ENCODE measurements at regions not wholly inside any gene's neighbourhood (a gene's known extent, or its start where the extent isn't known, plus 50 kb on each side); places are given as distances from the start of the nearest gene placed in this dataset.

DNA sequence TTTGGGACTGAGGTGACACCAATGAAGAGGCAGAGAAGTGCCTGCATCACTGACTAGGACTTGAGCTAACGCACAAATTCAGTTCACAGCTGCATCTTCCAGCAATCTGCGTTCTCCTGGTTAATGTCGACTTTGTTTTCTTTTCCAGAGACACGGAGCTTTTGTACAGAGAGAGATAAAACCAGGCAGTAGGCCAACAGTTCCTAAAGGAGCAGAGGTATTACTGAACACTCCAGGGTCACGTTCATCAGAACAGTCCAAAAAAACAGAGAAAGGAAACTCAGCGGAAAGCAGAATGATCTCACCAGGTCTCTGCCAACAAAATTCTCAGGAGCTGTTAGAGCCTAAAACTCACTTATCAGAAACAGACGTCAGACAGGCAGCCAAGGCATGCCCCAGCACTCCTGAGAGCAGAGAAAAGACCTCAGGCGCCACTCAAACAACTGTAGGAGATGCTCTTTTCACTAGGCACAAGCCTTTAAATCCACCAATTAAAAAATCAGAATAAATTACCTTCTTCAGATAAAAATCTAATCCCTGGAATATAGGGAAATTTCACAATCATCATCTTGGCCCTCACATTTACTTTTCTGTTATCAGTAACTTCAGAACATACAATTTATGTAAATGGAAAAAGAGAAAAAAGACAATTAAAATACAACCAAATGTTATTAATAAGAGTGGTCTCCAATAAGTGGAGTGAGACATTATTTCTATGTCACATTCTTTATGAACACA lies 95.9 kb upstream of the SPTBN1 start:
- no peak for DNase-seq

DNA sequence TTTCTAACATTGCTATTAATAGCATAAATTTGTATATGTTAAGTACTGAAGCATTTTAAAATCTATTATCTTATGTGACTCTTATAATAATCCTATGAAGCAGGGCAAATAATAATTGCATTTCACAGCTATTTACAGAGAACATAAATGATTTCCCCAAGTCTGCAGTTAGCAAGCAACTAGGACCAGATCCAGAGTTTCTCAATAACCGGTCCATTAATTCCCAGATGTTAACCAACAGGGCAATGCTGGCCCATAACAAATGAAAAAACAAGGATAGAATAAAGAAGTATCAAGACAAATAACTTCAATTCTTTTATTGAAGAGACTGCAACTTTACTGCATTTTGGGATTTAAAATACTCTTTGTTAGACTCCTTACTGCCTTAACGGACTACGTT lies 91.7 kb upstream of the SPTBN1 start:
- no peak for DNase-seq

DNA sequence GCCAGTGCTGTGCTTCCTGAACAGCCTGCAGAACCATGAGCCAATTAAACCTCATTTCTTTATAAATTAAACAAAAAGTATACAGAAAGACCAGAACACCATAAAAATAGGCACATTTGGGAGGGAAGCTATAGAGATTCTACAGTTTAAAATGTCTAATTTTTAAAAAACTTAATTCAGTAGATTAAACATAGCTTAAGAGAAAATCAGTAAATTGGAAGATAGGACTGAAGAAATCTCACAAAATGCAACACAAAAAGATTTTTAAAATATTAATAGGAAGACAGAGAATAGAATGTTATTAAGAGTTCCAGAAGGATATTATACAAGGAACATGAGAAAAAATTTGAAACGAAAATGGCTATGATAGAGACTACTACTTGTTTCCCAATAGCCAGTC lies 90.5 kb upstream of the SPTBN1 start:
- no peak for DNase-seq

DNA sequence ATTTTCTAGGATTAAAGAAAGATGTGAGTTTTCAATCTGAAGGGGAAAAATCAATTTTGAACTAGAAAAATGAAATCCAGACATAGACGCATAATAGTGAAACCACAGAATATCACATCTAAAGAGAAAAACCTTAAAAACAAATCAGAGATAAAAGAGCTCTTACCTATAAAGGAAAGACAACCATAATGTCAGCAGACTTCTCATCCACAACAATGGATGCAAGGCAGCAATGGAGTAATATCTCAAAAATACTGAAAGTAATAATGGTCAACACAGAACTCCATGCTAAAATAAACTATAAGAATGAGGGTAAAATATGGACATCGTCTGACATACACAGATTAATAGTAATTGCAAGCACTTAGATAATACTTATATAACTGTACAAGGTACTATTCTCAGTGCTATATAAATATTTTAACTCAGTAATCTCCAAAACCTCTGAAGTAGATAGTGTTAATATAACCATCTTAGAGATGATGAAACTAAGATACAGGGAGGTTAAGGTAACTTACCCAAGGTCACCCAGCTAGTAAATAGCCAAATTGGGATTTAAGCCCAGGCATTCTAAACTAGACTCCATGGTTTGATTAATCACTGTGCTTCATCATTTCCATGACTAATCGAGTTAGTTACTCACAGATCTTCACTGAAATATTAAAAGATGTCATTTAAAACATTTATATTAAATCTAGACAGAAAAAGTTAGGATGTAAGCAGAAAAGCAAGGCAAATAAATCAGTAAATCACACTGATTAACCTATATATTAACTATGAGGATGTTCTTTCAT lies 89.4 kb upstream of the SPTBN1 start:
- DNase-seq = no peak

DNA sequence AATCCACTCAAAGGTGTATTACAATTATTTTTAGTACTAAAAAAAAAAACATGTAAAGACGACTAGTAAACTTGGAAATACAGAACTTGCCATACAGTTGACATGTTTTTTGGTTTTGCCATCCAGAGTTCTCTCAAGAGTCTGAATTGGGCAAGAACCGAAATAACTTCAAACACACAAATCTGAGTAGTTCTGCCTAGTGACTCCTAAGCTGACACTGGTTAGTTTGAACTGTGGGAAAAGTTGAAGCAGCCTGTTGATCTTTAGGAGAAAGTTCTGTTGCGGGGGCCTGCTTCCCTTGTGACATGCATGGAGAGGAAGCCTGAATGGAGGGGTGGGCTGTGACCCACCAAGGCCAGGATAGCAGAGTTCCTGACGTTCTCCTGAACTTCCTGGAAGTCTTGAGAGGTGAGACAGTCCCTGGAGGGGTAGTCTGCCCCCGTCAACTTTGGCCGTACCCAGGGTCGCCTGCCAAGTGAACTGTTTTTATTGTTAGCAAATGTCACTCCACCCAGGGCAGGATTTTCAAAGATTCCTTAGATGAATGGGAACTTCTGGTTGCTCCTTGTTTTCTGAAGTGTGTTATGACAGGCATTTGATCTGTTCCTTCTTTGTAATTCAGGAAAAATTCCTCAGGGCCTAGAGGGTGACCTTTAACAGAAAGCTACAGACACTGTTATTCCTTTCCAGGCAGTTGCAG lies 85.6 kb upstream of the SPTBN1 start:
- DNase-seq = no peak

DNA sequence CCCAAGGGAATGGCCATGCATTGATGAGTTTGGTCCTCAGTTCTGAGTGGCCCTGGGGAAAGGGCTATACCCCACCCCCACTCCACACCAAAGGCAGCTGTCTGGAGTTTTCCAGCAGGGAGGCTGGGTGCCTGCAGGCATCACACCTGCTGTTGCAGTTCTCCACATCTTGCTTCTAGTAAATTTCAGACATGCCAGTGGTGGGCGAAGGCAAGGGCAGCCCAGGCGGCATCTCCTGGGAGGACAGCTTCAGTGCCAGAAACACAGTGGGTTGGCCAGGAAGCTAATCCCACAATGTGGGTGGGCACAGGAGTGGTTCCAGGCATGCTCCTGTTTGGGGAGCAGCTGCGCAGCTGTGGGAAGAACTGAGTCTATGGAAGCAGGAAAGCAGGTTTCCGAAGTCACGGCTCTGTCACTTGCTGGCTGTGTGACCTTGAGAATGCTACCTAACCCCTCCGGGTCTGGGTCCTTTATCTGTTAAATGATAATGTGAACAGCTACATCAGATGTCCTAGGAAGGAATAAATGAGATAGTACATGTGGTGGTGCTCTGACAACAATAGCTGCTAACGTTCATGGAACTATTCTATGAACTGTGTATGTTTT lies 84.6 kb upstream of the SPTBN1 start:
- DNase-seq = no peak

DNA sequence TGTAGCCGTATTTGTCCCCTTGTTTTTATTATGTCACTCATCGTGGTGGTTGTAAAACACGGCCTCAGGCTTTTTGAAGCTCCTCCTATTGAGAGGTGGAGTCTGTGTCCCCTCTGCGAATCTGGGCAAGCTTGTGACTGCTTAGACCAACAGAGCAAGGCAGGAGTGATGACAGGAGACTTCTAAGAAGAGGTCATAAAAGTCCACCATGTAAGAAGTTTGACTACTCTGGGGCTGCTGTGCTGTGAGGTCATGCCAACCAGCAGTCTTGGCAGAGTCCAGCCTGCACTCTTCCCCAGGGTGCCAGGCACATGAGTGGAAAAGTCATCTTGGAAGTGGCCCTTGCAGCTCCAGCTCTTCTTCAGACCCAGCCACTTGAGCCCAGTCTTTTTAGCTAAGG lies 83.8 kb upstream of the SPTBN1 start:
- no peak for DNase-seq

DNA sequence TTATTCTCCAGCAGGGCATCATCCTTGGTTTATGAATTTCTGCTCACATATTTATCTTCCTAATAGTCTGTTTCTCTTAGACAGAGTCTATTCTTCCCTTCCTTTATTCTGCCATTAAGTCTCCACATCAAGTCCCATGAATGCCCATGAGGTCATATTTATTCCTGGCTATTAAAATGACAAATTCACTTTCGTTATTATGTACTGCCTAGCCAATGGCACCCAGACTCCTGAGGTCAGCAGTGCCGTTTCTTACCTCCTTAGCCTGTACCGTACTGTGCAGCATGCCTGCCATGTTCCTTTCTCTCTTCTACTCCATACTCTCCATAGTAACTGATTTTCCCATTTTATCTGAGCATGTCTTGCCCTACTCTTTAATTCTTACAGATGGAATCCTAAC lies 82.3 kb upstream of the SPTBN1 start:
- DNase-seq = no peak

DNA sequence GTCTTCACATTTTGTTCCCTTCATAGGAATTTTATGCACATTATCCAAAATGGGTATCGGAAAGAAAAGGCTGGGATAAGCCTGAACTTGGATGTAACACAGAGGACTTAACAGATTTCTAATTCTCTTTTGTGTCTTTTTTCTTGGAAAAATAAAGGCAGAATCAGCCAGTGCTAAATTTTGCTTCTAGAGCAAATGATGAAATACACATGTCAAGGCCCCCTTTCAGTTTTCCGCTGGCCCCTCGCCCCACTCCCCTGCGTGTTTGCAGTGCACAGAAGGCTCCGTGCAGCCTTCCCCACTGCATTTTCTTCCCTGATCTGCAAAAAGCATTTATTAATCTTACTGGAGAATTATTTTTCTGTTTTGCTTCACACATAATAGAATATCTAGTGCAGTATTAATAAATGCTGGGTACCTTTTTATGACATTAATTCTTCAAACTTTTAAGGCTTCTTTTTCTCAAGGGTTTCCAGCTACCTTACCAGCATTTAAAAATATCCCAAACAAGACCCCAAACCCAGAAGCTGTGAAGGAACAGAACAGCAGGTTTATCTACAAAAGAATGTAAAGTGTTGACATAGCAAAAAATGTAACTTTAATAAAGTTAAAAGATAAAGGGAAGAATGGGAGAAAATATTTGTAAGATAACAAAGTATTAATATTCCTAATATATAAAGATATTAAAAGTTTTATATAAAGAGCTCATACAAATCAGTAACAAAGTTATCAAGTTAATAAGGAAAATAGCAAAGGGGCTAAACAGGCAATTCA lies 81.3 kb upstream of the SPTBN1 start:
- no peak for DNase-seq

DNA sequence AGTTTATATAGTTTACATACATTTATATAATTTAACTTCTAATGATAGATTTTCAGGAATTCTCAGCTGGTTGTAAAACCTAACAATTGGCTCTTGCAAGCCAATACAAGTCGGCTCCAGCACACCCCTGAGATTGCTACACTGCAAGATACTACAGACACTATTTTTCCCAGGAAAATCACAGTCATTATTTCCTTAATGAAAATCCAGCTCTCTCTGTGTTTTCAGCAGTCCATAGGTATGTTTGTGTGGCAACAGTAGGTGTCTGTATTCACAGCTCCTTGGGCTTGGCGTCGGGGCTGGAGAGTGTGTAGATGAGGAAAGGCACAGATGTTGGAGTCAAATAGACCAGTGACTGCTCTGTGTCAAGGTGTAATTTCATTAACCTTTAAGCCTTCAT lies 78.7 kb upstream of the SPTBN1 start:
- no peak for DNase-seq

DNA sequence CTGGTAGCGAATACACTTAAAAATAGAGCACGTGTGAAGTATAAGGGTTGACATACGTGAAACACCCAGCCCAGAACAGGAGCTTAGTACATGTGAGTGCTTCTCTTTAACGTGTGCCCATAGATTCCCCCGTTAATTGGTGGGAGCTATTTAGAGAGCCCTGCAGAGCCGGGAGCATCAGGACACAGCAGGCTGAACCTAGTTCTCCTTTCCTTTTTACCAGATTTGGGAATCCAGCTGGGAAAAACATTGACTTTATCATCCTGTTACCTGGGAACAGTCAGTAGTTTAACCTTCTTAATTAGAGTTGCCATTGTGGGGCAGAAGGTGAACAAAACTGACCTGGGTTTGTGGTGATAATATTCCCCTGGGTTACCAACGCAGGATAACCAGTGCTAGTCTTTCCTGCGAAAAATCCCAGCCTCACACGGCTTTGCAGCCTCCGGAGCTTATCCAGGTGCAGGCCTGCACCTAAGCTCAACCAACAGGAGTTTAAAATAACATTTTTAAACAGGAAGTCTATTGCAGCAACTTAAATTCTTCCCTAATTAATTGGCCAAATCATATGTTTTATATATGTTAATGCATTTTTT lies 78.1 kb upstream of the SPTBN1 start:
- no peak for DNase-seq

DNA sequence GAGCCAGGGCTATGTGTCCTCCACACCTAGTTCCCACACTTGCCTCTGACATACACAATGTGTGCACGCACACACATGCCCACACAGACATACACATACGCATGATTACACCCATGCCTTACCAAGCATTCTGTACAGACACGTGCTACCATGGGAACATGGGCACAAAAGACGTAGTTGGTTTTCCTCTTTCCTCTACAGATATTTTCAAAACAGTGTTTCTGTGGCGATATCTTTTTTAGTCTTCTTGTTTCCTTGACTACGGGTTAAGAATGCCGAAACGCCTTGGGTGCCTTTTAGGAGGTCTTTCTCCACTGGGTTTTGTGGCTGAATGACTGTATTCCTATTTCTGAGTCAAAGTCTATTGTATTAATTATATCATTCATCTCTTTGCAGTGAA lies 75.5 kb upstream of the SPTBN1 start:
- DNase-seq = peak; percentile 47

DNA sequence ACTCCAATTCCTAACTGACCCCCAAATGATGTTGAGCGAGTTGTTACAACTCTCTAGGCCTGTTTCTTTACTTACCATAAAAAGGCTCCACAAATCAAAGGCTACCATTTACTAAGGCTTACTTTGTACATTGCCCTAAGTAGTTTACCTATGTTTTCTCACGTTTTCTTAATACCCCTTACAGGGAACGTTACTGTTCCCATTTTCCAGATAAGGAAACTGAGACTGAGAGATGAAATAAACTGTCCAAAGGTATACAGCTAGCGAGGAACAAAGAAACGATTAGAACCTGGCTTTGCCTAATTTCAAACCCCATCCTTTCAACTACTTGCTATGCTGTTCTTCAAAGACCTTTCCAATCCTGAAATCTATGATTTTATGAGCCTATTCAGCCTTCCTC lies 74.8 kb upstream of the SPTBN1 start:
- no peak for DNase-seq

DNA sequence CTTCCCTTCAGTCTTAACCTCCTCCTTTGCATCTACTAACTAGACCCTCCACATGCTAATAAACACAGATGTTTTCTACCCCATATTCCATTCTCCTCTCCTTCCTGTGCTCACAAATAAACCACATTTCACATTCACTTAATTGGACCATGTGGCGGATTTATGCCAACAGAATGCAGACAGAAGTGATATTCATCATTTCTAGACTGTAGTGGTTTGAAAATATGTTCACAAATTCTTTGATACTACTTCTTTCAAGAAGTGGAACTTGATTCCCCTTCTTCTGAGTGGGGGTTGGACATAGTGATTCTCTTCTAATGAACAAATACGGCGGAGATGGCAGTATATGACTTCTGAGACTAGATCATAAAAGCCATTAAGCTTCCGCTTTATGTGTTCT lies 73.5 kb upstream of the SPTBN1 start:
- DNase-seq = no peak

DNA sequence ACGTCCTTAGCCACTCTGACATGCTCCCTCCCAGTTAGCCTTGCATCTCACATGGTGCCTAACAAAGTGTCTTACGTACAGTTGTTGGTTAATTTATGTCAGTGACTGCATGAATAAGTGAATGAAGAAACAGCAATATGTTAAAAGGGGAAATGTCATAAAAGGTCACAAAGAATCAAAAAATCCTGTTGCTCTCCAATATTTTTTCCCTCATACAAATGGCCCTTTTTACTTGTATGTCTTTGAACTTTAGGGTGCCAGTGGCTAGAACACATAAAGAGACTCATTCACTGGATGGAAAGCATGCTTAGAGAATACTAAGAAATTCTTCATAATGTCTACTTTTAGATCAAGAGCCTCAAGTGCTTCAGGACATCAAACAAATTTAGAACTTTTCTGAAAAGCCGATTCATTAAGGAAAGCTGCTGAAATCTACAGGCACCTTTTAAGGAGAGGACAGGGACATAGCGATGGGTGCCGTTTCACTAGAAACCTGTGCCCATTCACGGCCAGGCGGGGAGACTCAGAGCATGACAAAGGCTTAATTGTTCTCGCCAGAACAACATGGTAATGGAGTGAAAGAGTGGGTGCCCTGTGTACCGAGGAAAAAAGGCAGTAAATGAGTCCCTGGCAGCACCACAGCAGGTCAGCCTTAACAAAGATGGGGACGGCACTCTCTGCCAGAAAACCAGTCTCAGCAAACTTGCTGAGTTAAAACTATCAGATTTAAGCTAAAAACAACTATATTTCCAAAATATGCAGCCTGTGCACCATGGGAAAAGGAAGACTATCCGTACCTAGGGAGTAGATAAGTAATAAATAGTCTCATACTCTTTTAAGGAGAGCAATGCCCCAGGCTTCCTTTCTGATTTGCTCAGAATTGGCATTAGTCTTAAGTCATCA lies 71.6 kb upstream of the SPTBN1 start:
- peak; percentile 20 for DNase-seq

DNA sequence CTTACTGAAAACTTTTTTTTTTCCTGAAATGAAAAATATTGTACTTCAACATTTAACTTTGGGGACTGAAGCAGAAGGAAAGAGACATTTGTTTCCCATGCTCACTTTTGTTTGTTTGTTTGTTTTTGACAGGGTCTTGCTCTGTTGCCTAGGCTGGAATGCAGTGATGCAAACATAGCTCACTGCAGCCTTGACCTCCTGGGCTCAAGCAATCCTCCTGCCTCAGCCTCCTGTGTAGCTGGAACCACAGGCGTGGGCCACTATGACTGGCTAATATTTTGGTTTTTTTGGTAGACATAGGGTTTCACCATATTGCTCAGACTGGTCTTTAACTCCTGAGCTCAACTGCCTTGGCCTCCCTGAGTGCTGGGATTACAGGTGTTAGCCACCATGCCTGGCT lies 70.9 kb upstream of the SPTBN1 start:
- no peak for DNase-seq

DNA sequence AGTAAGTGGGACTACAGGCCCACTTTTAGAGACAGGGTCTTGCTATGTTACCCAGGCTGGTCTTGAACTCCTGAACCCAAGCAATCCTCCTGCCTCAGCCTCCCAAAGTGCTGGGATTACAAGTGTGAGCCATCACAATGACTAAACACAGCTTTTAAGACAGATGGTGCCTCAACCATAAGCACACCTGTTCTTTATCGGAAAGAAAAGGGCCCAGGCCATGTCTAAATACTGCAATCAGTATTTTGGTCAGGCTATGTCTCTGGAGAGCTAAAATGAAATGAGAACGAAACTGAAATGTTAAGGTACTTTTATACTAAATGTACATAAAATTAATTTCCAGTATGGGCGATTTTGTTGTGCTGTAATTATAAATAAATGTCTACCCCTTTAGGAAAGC lies 69.5 kb upstream of the SPTBN1 start:
- DNase-seq = no peak

DNA sequence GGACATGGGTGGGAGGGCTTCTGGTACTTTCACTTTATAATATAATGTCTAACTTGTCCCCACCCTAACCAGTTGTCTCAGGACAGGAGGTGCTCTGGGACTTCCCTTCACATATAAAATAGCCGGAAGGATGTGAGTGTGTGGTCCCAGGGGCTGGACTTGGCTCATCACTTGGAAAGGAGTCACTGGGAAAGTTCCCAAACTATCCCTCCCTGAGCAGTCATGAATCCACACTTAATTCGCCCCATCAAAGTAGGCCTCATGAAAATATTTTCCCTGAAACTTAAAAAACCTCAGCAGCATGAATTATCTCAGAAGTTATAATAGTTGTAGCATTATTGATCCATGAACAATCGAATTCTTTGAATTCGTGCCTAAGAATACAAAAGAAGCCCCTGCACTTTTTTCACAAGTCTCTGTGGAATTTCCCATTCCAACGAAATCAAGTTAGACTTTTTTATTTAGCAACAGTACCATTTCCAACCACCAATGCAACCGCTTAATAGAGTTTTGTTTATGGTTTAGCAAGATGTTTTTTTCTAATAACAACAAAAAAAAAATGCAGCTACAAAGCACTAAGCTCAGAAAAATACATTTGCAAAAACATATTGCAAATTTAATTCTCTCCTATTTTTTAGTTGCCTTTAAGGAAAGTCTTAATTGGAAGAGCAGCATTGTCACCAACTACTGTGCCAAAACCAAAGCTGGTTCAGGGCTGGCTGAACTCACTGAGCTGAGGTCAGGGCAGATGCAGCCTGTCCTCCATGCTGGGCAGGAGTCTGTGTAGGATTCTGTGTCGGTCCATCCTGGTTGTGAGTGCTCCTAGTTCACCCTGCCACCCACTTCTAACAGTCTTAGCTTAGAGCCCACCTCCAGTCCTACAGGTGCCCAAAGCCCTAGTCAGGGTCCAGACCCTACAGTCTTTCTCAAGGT lies 68.8 kb upstream of the SPTBN1 start:
- no peak for DNase-seq

DNA sequence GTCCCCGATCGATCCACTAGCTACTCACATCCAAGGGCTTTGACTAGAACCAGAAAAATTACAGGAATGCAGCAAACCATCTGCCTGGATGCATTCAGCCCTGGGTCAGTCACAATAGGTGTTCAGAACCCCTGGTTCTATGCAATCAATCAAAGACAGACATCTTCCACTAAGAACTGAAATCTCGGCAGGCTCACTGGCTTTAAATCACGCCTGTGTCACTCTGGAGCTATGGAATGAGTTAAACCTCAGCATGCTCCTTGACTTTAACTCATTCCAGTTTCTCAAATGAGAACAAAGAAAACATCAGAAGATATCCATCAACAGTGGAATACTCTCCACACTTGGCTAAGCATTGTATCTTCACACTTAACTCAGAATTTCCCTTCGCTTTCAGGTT lies 68.1 kb upstream of the SPTBN1 start:
- DNase-seq = peak; percentile 56
